SJSA1 (cell line): ENCODE measurements at regions not wholly inside any gene's neighbourhood (a gene's known extent, or its start where the extent isn't known, plus 50 kb on each side); places are given as distances from the start of the nearest gene placed in this dataset.

Experiments
- DNase-seq, 2 experiments: peaks; one replicate each; pipeline ENCODE4 v3.0.0-alpha.2; 2015 to 2020; ENCODE audit warnings: low spot score in 2 of 2, low read depth in 1 of 2
- H3K27ac ChIP-seq: fragments of 250-450 bp; sonication (Bioruptor Pico); 2 replicates; pipeline ENCODE4 v1.5.1; 2020; ENCODE audit warnings: mild to moderate bottlenecking, moderate library complexity
- H3K27me3 ChIP-seq: fragments of 250-450 bp; sonication (Bioruptor Pico); replicated peaks from 2 replicates; pipeline ENCODE4 v1.5.1; 2020; ENCODE audit warnings: mild to moderate bottlenecking, moderate library complexity
- H3K36me3 ChIP-seq: fragments of 250-450 bp; sonication (Bioruptor Pico); 2 replicates; pipeline ENCODE4 v1.5.1; 2020; ENCODE audit warnings: mild to moderate bottlenecking
- H3K4me1 ChIP-seq: fragments of 250-450 bp; sonication (Bioruptor Pico); replicated peaks from 2 replicates; pipeline ENCODE4 v1.6.1; 2021; ENCODE audit warnings: mild to moderate bottlenecking
- H3K4me3 ChIP-seq: fragments of 250-450 bp; sonication (Bioruptor Pico); 2 replicates; pipeline ENCODE4 v1.5.1; 2020; ENCODE audit warnings: mild to moderate bottlenecking
- H3K9me3 ChIP-seq: fragments of 250-450 bp; sonication (Bioruptor Pico); replicated peaks from 2 replicates; pipeline ENCODE4 v1.5.1; 2020; ENCODE audit warnings: mild to moderate bottlenecking

DNA sequence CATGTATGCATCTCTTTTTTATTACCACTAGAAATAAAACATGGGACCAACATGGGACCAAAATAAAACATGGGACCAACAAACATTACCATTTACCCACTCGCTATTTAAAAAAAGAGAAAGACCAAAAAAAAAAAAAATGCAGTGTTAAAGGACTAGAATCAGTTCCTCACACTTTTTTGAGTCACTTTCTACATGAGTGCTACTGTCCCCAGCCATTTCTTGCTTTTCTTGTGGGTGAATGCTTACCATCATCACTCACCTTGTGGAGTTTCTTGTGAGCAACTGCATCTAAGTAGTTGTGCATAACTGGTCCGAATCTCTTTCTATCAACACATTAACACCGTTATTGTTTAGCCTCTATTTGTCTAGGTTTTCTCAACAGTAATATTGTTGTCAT lies 493.6 kb upstream of the RIOK2 start:
- H3K4me3 ChIP-seq: no peak overlapping the region

DNA sequence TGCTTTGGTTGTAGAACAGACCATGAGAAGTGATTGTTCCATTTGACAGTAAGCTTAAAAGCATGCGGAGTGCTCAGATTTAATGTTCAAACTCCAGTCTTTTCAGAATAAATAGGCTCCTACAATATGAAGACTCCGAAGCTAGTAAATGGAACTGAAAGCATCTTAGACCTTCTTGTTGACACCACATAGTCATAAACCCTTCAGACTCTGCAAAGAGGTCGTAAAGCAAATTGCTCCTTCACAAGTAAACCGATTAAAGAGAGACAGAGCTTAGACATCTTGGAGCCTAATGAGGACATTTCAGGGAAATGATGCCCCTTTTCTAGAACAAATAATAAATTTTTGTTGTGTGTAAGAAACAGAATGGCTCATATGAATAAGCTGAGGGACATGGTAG lies 511.0 kb upstream of the RIOK2 start:
- Histone ChIP-seq H3K9me3 (no peaks in the 10 kb centered on the region; the same call in 1 of the 2 replicates), H3K4me1 (no peaks in the 10 kb centered on the region), H3K36me3 (no peaks in the 10 kb centered on the region), H3K27ac (no peak overlapping the region), H3K4me3 (no peak overlapping the region), H3K27me3 (no peaks in the 10 kb centered on the region)
- no peak for DNase-seq

More for the DNA sequence above, 493.6 kb upstream of the RIOK2 start:
- no peak overlapping the region for H3K27ac ChIP-seq
- H3K9me3 ChIP-seq: peaks cover 4% of the 10 kb centered on the region
- DNase-seq: no peak
- no peaks in the 10 kb centered on the region for H3K4me1 ChIP-seq
- no peaks in the 10 kb centered on the region for H3K36me3 ChIP-seq
- H3K27me3 ChIP-seq: no peaks in the 10 kb centered on the region

DNA sequence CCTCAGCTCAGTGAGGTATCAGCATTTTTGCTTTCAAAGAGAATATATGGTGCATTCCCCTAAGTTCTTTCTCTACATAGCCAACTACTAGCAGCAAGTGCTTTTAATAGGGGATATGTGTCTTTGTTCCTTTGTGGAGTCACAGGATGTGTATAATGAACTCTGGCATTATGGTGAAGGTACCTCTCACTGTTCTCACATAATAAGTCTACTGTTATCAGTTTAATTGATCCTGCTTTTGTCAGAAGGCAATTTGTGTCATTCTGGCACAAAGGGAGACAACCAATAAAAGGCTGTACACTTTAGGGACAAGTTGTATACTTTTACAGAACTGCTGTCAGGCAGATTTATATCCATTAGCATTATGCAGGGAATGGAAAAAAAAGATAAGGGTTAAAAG lies 531.4 kb upstream of the RIOK2 start:
- no peak overlapping the region for H3K27ac ChIP-seq
- H3K36me3 ChIP-seq: no peaks in the 10 kb centered on the region
- DNase-seq: no peak
- no peaks in the 10 kb centered on the region for H3K27me3 ChIP-seq
- H3K4me3 ChIP-seq: no peak overlapping the region
- no peaks in the 10 kb centered on the region for H3K4me1 ChIP-seq
- 0 out of 2 replicates have a peak, but pooled peaks cover 4% of the 10 kb centered on the region for H3K9me3 ChIP-seq

DNA sequence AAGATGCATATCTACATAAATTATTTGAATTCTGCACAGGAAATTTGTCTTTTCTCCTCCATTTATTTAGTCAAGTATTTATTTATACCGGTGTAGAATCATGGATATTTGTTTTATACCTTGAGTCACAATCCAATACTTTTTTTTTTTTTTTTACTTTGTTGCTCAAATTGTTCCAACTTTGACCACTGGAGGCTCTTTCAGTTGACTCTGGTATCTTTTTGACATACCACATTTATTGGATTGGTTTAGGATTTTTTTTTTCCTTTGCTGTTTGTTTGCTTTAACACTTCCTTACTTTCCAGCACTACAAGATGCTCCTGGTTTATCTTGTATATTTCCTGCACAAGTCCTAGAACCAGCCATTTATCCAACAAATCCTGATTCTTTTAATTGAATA lies 543.1 kb upstream of the RIOK2 start:
- Histone ChIP-seq H3K4me1 (no peaks in the 10 kb centered on the region), H3K27ac (no peak overlapping the region), H3K27me3 (no peaks in the 10 kb centered on the region), H3K36me3 (no peaks in the 10 kb centered on the region), H3K9me3 (peaks cover 5% of the 10 kb centered on the region; the same call in 1 of the 2 replicates), H3K4me3 (no peak overlapping the region)
- DNase-seq: no peak

DNA sequence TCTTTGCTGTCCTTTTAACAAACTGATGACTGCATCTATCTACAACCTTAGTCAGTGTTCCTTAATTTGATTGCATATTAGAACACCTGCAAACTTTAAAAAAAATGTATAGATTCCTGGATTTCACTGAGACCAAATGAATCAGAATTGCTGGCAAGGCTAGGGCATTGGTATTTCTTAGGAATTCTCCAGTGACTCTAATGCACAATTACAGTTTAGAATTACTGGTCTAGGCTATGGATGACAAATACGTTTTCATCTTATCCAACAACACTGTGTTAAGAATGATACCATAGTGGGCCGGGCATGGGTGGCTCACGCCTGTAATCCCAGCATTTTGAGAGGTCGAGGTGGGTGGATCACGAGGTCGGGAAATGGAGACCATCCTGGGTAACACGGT lies 545.9 kb upstream of the RIOK2 start:
- no peak overlapping the region for H3K27ac ChIP-seq
- H3K27me3 ChIP-seq: no peaks in the 10 kb centered on the region
- H3K4me3 ChIP-seq: no peak overlapping the region
- no peak for DNase-seq
- H3K4me1 ChIP-seq: no peaks in the 10 kb centered on the region
- no peaks in the 10 kb centered on the region; the same call in 1 of the 2 replicates for H3K9me3 ChIP-seq
- H3K36me3 ChIP-seq: no peaks in the 10 kb centered on the region

DNA sequence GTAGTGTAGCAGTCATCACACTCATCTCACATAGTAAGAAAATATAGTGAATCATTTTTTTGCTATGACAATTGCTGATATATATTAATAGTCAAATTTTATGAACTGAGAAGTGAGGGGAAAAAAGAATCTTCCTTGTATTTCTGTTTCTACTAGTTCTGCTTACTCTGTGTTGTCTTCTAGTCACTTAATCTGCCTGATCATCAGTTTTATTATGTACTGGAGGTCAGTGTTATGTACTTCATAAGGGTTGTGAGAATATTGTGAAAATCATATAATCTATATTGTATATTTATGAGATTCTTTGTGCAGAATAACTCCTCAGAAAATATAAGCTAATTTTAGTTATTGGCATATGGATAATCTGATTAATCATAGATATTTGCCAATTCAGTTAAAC lies 546.9 kb upstream of the RIOK2 start:
- H3K27ac ChIP-seq: no peak overlapping the region
- DNase-seq: no peak
- H3K9me3 ChIP-seq: no peaks in the 10 kb centered on the region
- H3K36me3 ChIP-seq: no peaks in the 10 kb centered on the region
- no peaks in the 10 kb centered on the region for H3K27me3 ChIP-seq
- H3K4me3 ChIP-seq: no peak overlapping the region
- no peaks in the 10 kb centered on the region for H3K4me1 ChIP-seq

DNA sequence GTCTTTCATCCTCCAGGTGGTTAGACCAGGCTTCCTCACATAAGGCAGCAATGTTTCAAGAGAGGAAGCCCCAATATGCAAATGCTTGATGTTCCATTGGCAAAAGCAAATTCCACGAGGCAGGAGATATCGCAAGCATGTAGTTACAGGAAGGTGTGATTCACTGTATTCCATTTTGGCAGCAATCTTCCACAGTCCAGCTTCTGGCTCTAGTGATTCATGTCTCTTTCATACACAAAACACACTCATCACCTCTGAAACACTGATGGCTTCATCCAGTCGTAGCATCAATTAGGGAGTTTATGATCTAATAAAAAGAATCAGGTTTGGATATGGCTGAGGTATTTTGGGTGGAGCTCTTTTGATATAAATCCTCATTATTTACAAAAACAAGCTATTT lies 552.2 kb upstream of the RIOK2 start:
- Histone ChIP-seq H3K36me3 (no peaks in the 10 kb centered on the region), H3K4me1 (no peaks in the 10 kb centered on the region), H3K4me3 (no peak overlapping the region), H3K27ac (no peak overlapping the region), H3K9me3 (no peaks in the 10 kb centered on the region), H3K27me3 (no peaks in the 10 kb centered on the region)
- DNase-seq: no peak

DNA sequence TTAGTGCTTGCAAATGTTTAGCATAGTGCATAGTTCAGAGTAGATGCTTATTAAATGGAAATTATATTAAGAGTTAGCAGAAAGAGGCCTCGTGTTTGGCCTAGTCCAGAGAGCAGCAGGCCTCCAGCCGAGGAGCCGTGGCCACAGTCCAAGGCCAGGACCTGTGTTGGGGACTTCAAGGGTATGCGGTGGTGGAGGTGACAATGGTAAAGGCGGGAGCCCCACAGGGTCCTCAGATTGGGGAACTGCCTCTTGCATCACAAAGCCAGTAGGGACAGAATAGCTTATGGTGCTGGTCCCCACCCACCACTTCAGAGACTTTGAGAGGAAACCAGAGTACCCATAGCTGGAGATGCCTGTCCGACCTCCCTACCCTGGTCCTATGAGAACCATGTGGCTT lies 554.6 kb upstream of the RIOK2 start:
- H3K27ac ChIP-seq: no peak overlapping the region
- no peaks in the 10 kb centered on the region for H3K4me1 ChIP-seq
- no peaks in the 10 kb centered on the region for H3K36me3 ChIP-seq
- H3K27me3 ChIP-seq: no peaks in the 10 kb centered on the region
- H3K4me3 ChIP-seq: no peak overlapping the region
- H3K9me3 ChIP-seq: no peaks in the 10 kb centered on the region
- no peak for DNase-seq

DNA sequence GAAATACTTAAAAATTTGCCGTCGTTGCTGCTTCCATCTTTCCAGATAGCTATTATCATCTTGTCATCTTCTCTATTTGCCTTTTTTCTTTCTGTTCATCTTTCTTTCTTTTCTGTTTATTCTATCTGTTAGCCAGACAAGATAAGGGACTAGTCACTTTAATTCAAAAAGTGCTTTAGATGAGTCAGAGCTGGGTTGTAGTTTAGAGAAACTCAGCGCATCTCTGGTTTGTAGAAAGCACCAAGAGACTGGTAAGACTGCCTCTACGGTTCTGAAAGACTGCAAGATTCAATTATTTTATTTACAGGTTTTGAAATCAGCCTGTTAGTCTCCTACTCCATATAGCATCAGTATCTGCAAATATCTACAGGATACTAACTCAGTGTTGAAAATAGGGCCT lies 562.8 kb upstream of the RIOK2 start:
- no peaks in the 10 kb centered on the region for H3K9me3 ChIP-seq
- no peak overlapping the region for H3K27ac ChIP-seq
- no peaks in the 10 kb centered on the region for H3K4me1 ChIP-seq
- no peaks in the 10 kb centered on the region for H3K36me3 ChIP-seq
- no peak overlapping the region for H3K4me3 ChIP-seq
- no peak for DNase-seq
- no peaks in the 10 kb centered on the region for H3K27me3 ChIP-seq

DNA sequence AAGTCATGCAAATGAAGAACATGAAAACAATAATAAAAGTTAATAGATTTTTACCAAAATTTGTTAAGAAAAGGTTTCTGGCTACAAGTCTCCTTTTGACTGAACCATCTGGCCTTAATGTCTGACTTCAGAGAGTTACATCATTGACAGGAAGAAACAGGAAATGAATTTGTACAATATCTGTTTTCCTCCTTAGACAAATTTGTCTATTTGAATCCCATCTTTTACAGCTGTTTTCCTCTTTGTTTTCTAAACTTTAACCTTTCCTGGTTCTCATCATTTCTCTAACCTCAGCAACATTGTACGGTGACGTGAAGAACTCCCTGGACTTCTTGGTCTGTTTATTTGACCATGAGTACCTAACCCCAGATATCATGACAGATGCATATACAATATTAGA lies 567.5 kb upstream of the RIOK2 start:
- no peak overlapping the region for H3K4me3 ChIP-seq
- H3K27me3 ChIP-seq: no peaks in the 10 kb centered on the region
- no peak overlapping the region for H3K27ac ChIP-seq
- H3K4me1 ChIP-seq: no peaks in the 10 kb centered on the region
- H3K36me3 ChIP-seq: no peaks in the 10 kb centered on the region
- no peaks in the 10 kb centered on the region for H3K9me3 ChIP-seq
- no peak for DNase-seq

DNA sequence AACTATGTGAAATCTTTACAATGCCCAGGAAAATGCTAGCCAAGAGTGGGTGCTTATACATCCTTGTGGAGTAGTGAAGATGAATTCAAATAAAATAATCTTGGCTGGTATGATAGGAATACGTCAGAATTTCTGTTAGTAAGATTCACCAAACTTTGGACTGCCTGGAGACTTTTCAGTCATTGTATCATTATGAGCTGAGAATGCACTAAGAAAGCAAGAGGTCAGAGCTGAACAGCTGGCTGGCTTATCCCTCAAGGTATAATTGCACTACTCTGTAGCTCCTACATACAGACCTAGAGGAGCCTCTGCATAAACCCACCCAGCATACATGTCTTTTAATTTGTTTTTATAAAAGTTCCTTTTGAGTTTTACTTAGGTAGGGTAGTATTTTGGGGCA lies 568.5 kb upstream of the RIOK2 start:
- Histone ChIP-seq H3K4me1 (no peaks in the 10 kb centered on the region), H3K27ac (no peak overlapping the region), H3K9me3 (no peaks in the 10 kb centered on the region), H3K36me3 (no peaks in the 10 kb centered on the region), H3K27me3 (no peaks in the 10 kb centered on the region), H3K4me3 (no peak overlapping the region)
- no peak for DNase-seq

DNA sequence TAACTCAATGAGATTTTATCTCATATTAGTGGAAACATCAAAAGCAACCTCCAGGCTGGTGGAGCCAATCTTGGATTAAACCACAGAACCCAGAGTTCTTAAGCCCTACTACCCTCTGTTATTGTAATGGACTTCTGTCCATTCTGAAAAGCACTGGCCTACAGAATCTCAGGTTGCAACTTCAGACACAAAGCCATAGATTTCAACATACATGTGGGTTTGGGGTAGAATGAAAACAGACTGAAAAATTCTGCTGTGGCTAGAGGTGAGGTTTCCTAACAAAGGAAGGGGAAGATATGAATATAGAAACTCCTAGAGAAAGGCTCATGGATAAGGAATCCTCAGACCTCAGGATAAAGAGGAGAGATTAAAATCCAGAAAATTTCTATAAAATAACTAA lies 569.8 kb upstream of the RIOK2 start:
- H3K27me3 ChIP-seq: no peaks in the 10 kb centered on the region
- no peaks in the 10 kb centered on the region for H3K9me3 ChIP-seq
- no peaks in the 10 kb centered on the region for H3K36me3 ChIP-seq
- no peak for DNase-seq
- H3K27ac ChIP-seq: no peak overlapping the region
- no peaks in the 10 kb centered on the region for H3K4me1 ChIP-seq
- H3K4me3 ChIP-seq: no peak overlapping the region

DNA sequence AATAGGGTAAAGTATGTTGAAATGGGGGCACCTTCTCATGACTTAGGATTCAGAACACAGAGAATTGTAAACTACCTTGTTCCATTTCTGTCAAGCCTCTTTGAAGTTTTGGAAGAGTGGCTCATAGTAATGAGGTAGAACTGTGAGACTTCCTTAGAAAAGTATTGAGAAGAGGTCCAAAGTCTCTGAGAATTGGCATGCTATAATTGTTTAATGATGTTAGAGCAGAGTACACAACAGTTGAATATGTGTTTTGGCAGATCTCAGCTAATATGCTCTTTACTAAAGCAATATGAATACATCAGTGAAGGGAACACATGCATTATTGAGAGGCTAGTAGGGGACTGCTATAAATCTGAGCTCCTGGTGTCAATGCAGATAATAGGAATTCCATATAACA lies 579.4 kb upstream of the RIOK2 start:
- H3K27me3 ChIP-seq: no peaks in the 10 kb centered on the region
- H3K4me3 ChIP-seq: no peak overlapping the region
- no peaks in the 10 kb centered on the region for H3K4me1 ChIP-seq
- H3K27ac ChIP-seq: no peak overlapping the region
- no peak for DNase-seq
- no peaks in the 10 kb centered on the region for H3K36me3 ChIP-seq
- no peaks in the 10 kb centered on the region for H3K9me3 ChIP-seq

DNA sequence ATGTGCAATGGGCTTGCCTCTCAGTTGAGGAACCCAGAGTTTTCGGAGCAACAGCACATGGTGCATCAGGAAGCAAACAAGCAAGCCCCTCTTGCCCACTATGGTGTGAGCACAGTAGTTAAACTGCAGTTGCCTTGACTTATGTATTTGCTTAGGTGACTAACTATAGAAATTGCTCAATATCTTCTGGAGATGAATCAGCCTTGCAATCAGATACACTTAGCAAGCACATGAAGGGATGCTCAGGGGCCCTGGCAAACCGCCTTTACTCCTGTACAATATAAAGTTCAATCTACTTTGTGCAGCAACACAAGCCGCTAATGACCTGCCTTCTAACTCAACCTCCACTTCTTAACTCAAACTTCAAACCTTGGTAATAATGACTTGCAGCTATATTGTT lies 581.7 kb upstream of the RIOK2 start:
- H3K27ac ChIP-seq: no peak overlapping the region
- DNase-seq: no peak
- H3K36me3 ChIP-seq: no peaks in the 10 kb centered on the region
- H3K9me3 ChIP-seq: no peaks in the 10 kb centered on the region
- H3K4me1 ChIP-seq: no peaks in the 10 kb centered on the region
- no peaks in the 10 kb centered on the region for H3K27me3 ChIP-seq
- no peak overlapping the region for H3K4me3 ChIP-seq

DNA sequence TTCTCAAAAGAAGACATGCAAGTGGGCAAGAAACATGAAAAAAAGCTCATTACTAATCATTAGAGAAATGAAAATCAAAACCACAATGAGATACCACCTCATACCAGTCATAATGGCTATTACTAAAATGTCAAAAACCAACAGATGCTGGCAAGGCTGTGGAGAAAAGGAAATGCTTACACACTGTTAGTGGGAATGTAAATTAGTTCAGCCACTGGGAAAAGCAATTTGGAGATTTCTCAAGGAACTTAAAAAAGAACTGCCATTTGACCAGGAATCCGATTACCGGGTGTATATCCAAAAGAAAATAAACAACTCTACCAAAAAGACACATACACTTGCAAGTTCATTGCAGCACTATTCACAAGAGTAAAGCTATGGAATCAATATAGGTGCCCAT lies 595.4 kb upstream of the RIOK2 start:
- H3K9me3 ChIP-seq: peaks cover 5% of the 10 kb centered on the region; the same call in 1 of the 2 replicates
- H3K27ac ChIP-seq: no peak overlapping the region
- no peak overlapping the region for H3K4me3 ChIP-seq
- no peaks in the 10 kb centered on the region for H3K4me1 ChIP-seq
- no peaks in the 10 kb centered on the region for H3K36me3 ChIP-seq
- DNase-seq: no peak
- no peaks in the 10 kb centered on the region for H3K27me3 ChIP-seq
